Pancreas (tissue), 10 donors: ENCODE measurements at regions not wholly inside any gene's neighbourhood (a gene's known extent, or its start where the extent isn't known, plus 50 kb on each side); places are given as distances from the start of the nearest gene placed in this dataset.

Source experiments
- ATAC-seq, 4 donors: fragments of 200-7000 bp; cut with Tn5 transposase; one replicate each; pipeline versions ENCODE4 v1.8.0 to v1.9.1; 2020; ENCODE audit warnings: mild to moderate bottlenecking in 4 of 4, moderate library complexity in 4 of 4
- DNase-seq, 6 donors: peaks; one replicate each; pipeline ENCODE4 v3.0.0-alpha.2; 2020
- FAIRE-seq: peaks from 2 replicates; lab custom pipeline; 2012; peaks lifted over from hg19 to GRCh38; lab: Jason Lieb, UNC
- H3K27ac ChIP-seq, 4 donors: fragments of 200-600 bp; sonication (generic); 1 replicate in 3 of 4; 2 replicates in 1 of 4; pipeline versions ENCODE4 v1.5.0 to v1.8.0; 2020
- H3K27me3 ChIP-seq, 4 donors: fragments of 200-600 bp; one replicate each; pipeline ENCODE4 v1.8.0; 2021
- H3K36me3 ChIP-seq, 3 donors: fragments of 200-600 bp; sonication (generic) in 1 of 3; one replicate each; pipeline versions ENCODE4 v1.5.0 to v1.8.0; 2020 to 2021
- H3K4me1 ChIP-seq, 3 donors: fragments of 200-600 bp; one replicate each; pipeline ENCODE4 v1.8.0; 2021
- H3K4me3 ChIP-seq, 4 donors: fragments of 200-600 bp; sonication (generic) in 2 of 4; one replicate each; pipeline versions ENCODE4 v1.5.0 to v1.8.0; 2020 to 2021
- H3K9me3 ChIP-seq, 4 donors: fragments of 200-600 bp; one replicate each; pipeline ENCODE4 v1.8.0; 2021
- CTCF ChIP-seq, 4 donors: fragments of 200-600 bp; sonication (generic) in 3 of 4; IDR thresholded peaks; one replicate each; pipeline versions ENCODE4 v1.5.0 to v1.8.0; 2021; ENCODE audit warnings: antibody characterized with exemption in 4 of 4
- WGBS, 2 donors: extraction: QIAGEN DNeasy Blood & Tissue Kit; methylation state at CpG; one replicate each; pipeline ENCODE4 v1.1.7; 2013; 5-methylcytosine and 5-hydroxymethylcytosine counted together
- intact Hi-C, 3 donors: fragments of 100-400 bp; cut with DNase I; formaldehyde crosslinking; loops; one replicate each; pipeline versions ENCODE4 v1.11.1 to v1.14.2; 2022
- donor health status: healthy with polysubstance abuse.
- donor health status: DM: no; HTN: no; CAD: no; lungs with moderate emphysema.
- donor health status: DM: no; HTN: no; CAD: no.
- donor health status: control.
- donor health status: control.
- donor health status: Bipolar disorder and iron deficiency.
- donor health status: DM: yes; HTN: yes; CAD: no.
- donor health status: DM: no; HTN: no; CAD: no.
- donor health status: DM: no; HTN: no; CAD: no.
- donor health status: DM: yes; HTN: yes; CAD: no.

DNA sequence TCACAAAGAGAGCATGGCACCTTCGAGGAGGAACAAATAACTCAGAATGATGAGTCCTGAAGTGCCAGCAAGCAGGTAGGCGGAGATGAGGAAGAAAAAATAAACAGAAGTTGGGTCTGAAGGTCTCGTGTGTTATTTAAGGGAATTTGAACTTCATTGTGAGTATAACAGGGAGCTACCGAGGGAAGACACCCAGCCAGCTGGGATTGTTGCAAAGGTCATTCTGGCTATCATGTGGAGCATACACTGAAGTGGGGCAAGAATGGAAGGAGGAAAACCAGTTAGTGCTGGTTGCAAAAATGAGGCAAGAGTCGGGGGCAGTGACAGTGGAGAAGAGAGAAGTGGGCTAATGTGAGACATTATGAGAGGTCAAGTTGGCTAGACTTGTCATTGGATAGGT lies 53.6 kb upstream of the RAP1A start:
- Histone ChIP-seq H3K27ac (no peak overlapping the region), H3K36me3 (no peaks in the 10 kb centered on the region), H3K9me3 (no peaks in the 10 kb centered on the region), H3K4me1 (no peaks in the 10 kb centered on the region), H3K27me3 (no peaks in the 10 kb centered on the region), H3K4me3 (no peak overlapping the region)
- ATAC-seq, result no peak
- no peak for FAIRE-seq
- no peak for DNase-seq
- no peak for TF ChIP-seq CTCF (IDR thresholded peaks at IDR 0.05)
- intact Hi-C loops, result no loop called here
- 81 to 86% methylated on average over 5 of the region's 5 CpGs for WGBS, 2 donors

DNA sequence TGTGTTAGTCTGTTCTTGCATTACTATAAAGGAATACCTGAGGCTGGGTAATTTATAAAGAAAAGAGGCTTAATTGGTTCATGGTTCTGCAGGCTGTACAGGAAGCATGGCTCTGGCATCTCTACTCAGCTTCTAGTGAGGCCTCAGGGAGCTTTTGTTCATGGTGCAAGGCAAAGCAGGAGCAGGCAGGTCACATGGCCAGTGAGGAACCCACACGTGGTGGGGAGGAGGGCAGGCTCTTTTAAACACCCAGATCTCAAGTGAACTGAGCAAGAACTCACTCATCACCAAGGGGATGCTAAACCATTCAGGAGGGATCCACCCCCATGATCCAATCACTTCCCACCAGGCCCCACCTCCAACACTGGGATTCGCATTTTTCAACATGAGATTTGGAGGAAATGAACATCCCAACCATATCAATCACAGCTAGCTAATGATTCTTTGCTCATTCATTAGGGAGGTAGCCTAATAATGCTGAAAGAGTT lies 51.4 kb upstream of the RAP1A start:
- intact Hi-C loops, result no loop called here
- FAIRE-seq, result no peak
- Histone ChIP-seq H3K36me3 (no peaks in the 10 kb centered on the region), H3K4me3 (no peak overlapping the region), H3K27ac (no peak overlapping the region), H3K9me3 (no peaks in the 10 kb centered on the region), H3K27me3 (no peaks in the 10 kb centered on the region), H3K4me1 (no peaks in the 10 kb centered on the region)
- ATAC-seq, result no peak
- DNase-seq, result no peak
- TF ChIP-seq CTCF (IDR thresholded peaks at IDR 0.05), result no peak
- 64 to 73% methylated on average over 2 of the region's 2 CpGs for WGBS, 2 donors
